HepG2 (cell line): ENCODE measurements at regions not wholly inside any gene's neighbourhood (a gene's known extent, or its start where the extent isn't known, plus 50 kb on each side); places are given as distances from the start of the nearest gene placed in this dataset.

Source experiments
- SNAPC4 ChIP-seq: sonication (generic); formaldehyde crosslinking; IDR thresholded peaks from 2 replicates; pipeline ENCODE4 v1.4.0; 2020; ENCODE audit warnings: mild to moderate bottlenecking, missing genetic modification reagents
- ZBTB43 ChIP-seq: sonication (generic); formaldehyde crosslinking; conservative IDR thresholded peaks from 2 replicates; pipeline ENCODE4 v1.4.0; 2020; ENCODE audit warnings: missing genetic modification reagents
- ZNF354B ChIP-seq: sonication (generic); formaldehyde crosslinking; IDR thresholded peaks from 2 replicates; pipeline ENCODE4 v1.8.0; 2022; ENCODE audit warnings: mild to moderate bottlenecking, missing genetic modification reagents

GRCh38 chr20:60214901-60215815 is 256.9 kb downstream of the CDH26 start (continued):
- TF ChIP-seq SNAPC4 (CRISPR knock-in tag) = no peak
- no peak for TF ChIP-seq ZBTB43 (CRISPR knock-in tag)
- TF ChIP-seq ZNF354B = no peak
